GM10266 (cell line): ENCODE measurements at regions not wholly inside any gene's neighbourhood (a gene's known extent, or its start where the extent isn't known, plus 50 kb on each side); places are given as distances from the start of the nearest gene placed in this dataset.

Experiments used
- DNase-seq: peaks from one replicate; pipeline ENCODE4 v3.0.0; 2012; ENCODE audit errors: extremely low spot score
- CTCF ChIP-seq: IDR thresholded peaks from 2 replicates; pipeline ENCODE4 v1.5.1; 2012; ENCODE audit warnings: mild to moderate bottlenecking, low read depth; ENCODE audit not compliant: control insufficient read depth, insufficient read depth; ENCODE audit errors: missing control alignments

DNA sequence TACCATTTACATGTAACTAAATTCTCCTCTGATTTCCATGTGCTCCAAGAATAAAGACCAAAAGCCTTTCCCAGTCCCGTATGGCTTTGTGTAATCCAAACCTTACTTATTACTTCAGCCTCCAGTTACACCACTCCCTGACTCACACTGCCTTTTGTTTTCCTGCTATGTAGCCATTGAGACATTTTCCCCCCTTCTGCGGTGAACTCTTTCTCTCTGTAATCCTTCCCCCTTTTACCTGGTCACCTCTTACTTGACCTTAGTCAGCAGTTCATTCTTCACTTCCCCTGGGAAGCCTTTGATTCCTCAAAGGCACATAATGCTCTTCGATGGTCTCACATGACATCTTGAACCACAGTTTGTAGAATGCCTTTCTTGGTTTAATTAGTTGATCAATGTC lies 256.0 kb upstream of the FANCL start:
- no peak for DNase-seq
- no peak for TF ChIP-seq CTCF

DNA sequence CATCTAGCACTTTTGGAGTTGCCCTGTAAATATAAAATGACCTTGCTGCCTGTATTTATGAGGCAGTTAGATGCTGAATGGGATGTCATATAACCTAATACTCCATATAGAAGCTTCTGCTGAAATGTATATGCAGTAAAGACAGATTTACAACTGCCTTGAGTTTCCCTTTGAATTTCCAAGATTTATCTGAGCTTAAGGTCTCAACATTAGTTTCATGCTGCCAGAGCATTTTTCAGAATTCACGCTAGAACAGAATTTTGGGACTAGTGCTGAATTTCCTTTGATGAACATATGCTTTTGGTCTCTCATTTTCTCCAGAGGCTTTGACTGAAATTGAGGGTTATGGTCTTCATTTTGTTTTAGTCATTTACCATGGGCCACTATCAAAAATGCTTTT lies 254.7 kb upstream of the FANCL start:
- no peak for DNase-seq
- TF ChIP-seq CTCF = no peak

GRCh38 chr2:58494071-58494501 lies 253.0 kb upstream of the FANCL start:
- TF ChIP-seq CTCF = no peak
- DNase-seq = no peak

DNA sequence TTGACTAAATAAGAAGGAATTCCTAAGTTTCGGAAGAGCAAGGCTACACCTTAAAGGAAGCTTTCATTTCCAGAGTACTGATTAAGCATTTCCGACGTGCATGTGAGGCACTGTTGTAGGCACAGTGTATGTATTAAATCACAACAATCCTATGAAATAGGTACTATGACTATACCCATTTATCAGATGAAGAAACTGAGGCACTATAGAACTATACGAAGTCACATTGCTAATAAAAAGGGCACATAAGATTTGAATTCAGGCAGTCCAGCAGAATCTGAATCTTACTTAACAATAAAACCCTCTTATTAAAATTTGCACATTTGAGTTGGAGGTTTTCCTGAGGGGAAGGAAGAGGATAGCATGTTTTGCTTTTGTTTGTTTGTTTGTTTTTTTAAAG lies 243.5 kb upstream of the FANCL start:
- no peak for DNase-seq
- TF ChIP-seq CTCF = no peak

- DNase-seq = no peak
- no peak for TF ChIP-seq CTCF
These were observed 243.1 kb upstream of the FANCL start for GRCh38 chr2:58484221-58484620.

DNA sequence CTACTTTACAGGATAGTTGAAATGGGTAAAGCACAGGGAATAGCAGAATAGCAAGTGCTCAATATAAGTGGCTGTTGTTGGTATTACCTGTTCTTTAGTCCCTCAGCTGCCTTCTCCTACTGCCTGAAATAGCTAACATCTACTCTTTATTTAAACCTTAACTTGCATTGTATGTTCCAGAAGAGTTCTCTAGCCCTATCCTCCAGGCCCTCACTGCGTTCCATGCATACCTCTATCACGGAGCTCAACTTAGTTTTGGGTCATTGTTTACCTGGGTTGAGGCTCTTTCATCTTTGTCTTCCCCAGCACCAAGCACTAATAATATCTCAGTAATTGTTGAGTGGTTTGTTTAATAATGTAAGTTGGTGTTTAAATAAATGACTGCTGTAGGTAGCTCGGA lies 242.2 kb upstream of the FANCL start:
- TF ChIP-seq CTCF = no peak

DNA sequence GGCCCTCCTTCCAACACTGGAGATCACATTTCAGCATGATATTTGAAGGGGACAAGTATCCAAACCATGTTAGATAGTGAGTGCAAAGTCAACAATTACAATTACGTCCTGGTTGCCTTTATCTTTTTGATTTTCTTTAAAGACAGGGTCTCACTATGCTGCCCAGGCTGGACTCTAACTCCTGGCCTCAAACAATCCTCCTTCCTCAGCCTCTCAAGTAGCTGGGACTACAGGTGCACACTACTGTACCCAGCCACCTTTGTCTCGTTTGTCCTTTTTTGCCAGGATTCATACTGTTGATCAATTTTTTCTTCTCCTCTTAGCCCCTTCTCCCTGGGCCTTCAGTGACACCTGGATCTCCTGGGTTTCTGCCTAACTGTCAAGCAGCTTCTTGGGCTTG lies 240.5 kb upstream of the FANCL start:
- no peak for TF ChIP-seq CTCF
- no peak for DNase-seq

More for the DNA sequence above, 242.2 kb upstream of the FANCL start:
- DNase-seq = no peak
